GM12892 (cell line): ENCODE measurements at regions not wholly inside any gene's neighbourhood (a gene's known extent, or its start where the extent isn't known, plus 50 kb on each side); places are given as distances from the start of the nearest gene placed in this dataset.

Experiments used
- POLR2A ChIP-seq: IDR thresholded peaks from 2 replicates; pipeline ENCODE4 v1.6.1; 2011; ENCODE audit warnings: low read depth, low read length, control low read depth
- POLR2AphosphoS5 ChIP-seq: IDR thresholded peaks from 2 replicates; pipeline ENCODE4 v1.6.1; 2011; ENCODE audit warnings: low read depth, low read length, control low read depth
- TAF1 ChIP-seq: IDR thresholded peaks from 2 replicates; pipeline ENCODE4 v1.6.1; 2011; ENCODE audit warnings: low read depth, mild to moderate bottlenecking, control low read depth, low read length, borderline replicate concordance

- TF ChIP-seq POLR2A: no peak
- TF ChIP-seq POLR2AphosphoS5: no peak
- no peak for TF ChIP-seq TAF1
These were observed 514.2 kb upstream of the DIPK2B start for GRCh38 chrX:45714866-45715265.
